ENCODE measurements at regions not wholly inside any gene's neighbourhood (a gene's known extent, or its start where the extent isn't known, plus 50 kb on each side); places are given as distances from the start of the nearest gene placed in this dataset.

- DNase-seq: no peak
Observed at GRCh38 chr15:87224404-87224803, 1032.1 kb downstream of the NTRK3 start.

DNA sequence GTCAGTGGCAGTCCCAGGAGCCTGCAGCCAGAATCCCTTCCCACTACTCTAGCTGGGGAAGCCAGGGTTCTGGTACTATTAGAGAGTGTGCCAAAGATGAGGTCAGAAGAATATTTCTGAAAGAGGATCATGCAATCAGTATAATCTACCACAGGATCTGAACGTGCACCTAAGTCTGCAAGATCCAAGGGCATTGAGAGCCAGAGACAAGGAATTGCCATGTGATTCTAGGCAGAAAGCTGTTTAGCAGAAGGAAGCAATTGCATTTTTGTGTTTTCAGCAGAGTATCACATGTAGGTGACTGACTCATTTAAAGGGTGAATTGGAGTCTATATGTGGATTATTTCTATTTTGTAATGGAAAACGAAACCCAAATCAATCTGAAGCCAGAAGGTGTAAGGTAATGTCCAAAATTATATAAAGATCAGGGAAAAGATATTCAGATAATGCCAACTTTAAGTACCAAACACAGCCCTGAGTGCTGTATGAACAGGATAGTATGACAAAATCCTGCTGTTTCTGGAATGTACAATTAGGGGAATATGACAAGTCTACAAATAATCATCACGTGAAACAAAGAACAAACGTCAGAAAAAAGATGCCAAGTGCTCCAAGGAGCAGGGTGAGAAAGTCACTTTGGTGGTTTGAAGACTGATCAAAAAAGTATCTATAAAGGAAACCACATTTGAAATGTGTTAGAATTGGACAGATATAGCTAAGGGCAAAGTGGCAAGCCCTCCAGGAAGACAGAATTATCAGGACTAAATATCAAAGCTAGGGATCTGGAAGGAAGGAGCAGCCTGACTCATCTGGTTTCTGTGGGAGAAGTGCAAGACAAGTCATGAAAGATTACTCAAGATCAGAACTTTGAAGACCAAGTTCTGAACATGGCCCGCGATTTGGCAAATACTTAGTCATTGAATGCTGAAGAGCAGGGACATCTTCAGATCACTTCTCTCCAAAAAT lies 1036.6 kb downstream of the NTRK3 start:
- DNase-seq: no peak

GRCh38 chr15:87215100-87215499 lies 1041.4 kb downstream of the NTRK3 start:
- no peak for DNase-seq

- no peak for DNase-seq
Observed at GRCh38 chr15:87213626-87214025, 1042.9 kb downstream of the NTRK3 start.

DNA sequence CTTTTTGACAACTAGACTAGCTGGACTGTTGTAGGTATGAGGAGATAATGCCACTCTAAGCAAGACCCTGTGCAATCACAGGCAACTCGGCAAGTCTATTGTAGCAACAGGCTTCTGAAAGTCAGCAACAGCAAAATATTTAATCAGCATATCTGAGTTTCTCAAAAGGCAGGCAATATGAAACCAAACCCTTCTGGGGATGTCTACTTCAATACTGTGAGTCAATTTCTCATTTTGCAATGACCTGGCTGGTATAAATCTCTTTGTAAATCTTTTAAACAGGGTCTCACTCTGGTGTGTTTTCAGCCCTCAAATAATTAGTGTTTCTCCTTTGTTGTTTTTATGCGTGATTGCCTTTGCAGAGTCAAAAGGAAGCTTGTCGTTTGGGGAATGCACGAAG lies 1044.5 kb downstream of the NTRK3 start:
- DNase-seq: no peak

DNA sequence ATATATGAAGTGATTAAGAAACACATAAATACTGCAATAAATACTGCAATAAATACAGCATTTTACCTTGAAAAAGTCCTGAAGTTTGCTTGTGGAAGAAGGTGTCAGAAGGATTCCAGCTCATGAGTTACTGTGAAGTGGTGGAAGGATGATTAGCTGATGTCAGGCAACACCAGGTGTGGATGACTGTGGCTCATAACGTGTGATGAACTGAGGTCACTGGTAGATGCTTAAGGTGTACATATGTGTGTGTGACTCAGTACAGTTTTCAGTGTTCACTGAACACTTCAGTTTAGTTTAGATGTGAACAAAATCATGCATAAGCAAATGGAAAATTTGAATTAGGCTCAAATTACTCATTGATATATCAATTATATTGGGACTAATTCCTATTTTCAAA lies 1045.0 kb downstream of the NTRK3 start:
- DNase-seq: no peak

DNA sequence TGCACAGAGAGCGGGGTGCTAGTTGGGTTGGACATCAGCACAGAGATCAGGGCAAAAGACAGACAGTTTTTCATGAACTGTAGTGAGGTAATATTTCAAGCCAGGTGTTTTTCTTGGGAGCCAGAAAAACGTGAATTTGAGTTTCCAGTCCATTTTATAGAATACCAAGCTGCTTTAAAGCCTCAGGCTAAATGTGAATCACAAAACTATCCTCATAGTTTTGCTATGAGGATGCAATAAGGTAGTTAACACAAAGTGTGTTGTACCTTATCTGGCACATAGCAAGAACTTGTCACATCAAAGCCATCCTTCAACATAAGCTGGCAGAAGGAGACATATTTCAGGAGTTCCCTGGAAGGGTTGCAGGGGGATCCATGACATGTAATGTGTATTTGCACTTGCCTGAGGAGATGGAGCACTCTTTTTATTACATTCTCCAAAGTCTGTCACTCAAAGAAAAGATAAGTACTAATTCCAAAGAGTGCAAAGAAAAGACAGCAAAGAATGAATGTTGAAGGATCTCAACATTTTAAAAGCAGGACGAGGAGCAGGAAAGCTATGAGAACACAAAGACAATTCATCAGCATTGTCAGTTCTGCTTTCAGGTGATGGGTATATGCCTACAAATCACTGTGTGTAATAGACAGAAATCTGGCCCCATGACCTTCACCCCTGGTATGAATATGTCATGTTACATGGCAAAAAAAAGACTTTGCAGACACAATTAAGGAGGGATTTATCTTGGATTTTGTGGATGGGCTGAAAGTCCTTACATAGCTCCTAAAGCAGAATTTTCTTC lies 1046.4 kb downstream of the NTRK3 start:
- no peak for DNase-seq

GRCh38 chr15:87207990-87208580 lies 1048.5 kb downstream of the NTRK3 start:
- DNase-seq: no peak

GRCh38 chr15:87207251-87207650 lies 1049.3 kb downstream of the NTRK3 start:
- no peak for DNase-seq

- no peak for DNase-seq
Observed at GRCh38 chr15:87201986-87202385, 1054.6 kb downstream of the NTRK3 start.

DNA sequence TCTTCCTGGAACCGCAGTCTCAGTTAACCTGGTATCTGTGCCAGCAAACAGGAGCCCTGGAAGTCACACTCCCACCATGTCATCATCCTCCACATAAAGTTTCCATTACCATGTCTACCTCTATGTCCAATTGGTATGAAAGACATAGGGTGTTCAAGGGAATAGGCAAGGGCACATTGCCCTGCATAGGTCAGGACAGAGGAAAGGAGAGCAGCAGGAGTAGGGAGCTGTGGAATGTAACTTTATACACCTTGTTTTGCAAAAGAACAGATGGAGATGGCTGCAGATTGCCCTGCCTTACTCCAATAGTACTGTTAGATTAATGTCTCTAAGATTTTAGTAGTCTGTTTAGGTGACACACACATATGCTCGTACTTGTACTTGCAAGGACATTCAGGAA lies 1056.4 kb downstream of the NTRK3 start:
- DNase-seq: no peak

DNA sequence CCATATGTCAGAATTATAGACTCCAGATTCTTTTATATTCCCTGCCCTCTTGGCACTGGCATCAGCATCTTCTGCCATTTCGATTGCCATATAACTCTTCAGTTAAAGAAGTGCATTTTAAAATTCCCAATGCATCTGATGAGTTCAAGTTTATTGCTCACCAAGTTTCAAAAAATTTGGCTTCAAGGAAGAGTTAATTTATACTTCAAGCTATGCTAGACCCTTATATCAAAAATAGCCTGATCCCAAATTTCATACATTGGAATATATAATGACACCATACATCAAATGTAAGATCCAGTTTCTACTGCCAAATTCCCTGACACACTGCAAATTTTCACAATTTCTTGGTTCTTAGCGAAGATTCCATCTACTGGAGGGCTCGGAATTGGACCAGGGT lies 1058.6 kb downstream of the NTRK3 start:
- DNase-seq: no peak

GRCh38 chr15:87196498-87196897 lies 1060.0 kb downstream of the NTRK3 start:
- no peak for DNase-seq

GRCh38 chr15:87193481-87193880 lies 1063.1 kb downstream of the NTRK3 start:
- no peak for DNase-seq

- no peak for DNase-seq
Observed at GRCh38 chr15:87167706-87168105, 1088.0 kb downstream of the AGBL1 start.

DNA sequence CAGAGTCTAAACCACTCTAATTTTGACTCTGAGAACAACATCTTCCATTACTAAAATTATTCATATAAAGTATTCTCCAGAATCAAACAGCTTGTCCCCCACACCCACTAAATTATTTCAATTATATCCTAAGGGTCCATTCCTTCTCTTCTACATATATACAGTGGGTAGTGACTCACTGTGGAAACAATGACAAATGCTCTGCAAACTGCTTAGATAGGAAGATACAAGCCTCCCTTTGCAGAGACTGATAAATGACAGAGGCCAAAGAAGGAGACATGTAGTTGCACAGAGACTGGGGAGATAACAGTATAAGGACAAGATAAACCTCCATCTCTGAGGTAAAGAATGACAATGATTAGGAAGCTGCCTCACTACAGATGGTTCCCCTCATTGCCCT lies 1087.4 kb downstream of the AGBL1 start:
- DNase-seq: no peak

DNA sequence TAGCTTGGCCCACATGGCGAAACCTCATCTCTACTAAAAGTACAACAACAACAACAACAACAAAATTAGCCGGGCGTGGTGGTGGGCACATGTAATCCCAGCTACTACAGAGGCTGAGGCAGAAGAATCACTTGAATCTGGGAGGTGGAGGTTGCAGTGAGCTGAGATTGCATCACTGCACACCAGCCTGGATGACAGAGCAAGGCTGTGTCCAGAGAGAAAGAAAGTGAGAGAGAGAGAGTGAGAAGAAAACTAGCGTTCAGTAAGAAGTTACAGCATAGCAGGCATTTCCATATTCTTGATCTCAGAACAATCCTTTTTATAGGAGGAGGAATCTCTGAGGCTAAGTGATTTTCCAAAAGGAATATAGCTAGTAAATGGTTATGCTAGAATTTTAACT lies 1076.1 kb downstream of the AGBL1 start:
- DNase-seq: no peak

GRCh38 chr15:87154761-87155160 lies 1075.1 kb downstream of the AGBL1 start:
- no peak for DNase-seq

- no peak for DNase-seq
Observed at GRCh38 chr15:87151202-87151748, 1071.6 kb downstream of the AGBL1 start.

DNA sequence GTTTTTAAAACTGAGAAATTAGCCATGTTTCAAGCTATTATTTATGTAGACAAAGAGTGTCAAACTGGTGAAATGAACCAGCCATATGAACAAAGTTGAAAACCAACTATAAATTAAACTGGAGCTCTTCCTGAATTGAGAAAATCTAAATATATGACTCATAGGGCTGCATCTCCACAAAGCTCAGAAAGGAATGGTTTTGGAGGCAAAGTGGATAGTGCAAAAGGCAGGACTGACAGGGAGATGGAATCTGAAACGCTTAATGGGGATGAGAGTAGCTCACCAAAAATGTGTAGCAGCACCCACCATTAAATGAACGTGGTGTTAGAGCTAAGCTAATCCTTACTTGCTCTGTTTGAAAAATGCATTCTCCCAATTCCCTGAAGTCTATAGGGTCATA lies 1066.0 kb downstream of the AGBL1 start:
- no peak for DNase-seq

DNA sequence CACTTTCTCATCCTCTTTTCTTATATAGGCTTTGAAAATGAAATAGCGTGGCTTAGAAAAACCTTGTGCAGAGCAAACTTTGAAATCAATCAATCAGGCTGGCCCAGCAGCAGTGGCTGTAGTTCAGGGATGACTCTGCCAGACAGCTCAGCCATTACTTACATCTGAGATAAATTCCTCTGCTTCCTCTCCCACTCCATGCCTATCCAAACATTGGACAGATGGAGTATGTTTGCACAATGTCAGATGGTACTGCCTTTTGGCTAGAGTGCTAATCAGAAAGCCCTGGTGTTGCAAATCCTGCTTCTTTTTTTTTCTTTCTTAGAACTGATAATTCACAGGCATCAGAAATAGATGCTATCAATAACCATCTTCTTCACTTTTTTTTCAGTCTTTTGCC lies 1065.1 kb downstream of the AGBL1 start:
- no peak for DNase-seq

- DNase-seq: no peak
Observed at GRCh38 chr15:87142096-87142495, 1062.4 kb downstream of the AGBL1 start.

DNA sequence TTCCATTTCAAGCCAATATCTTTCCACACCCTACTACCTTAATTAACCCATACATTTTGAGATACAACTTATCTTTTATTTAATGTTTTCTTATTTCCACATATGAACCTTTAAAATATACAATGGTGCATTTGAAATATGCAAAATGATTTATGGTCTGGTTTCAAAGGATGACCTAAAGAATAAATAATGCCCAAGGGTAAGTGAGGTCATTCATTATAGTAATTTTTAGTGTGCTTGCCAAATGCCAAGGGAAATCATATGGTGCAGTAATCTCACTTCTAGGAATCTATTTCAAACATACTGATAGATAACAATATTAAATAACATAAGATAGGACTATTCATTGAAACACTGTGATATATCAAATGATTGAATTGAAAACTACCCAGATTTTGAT lies 1055.4 kb downstream of the AGBL1 start:
- no peak for DNase-seq
